SW480 (cell line): ENCODE measurements at regions not wholly inside any gene's neighbourhood (a gene's known extent, or its start where the extent isn't known, plus 50 kb on each side); places are given as distances from the start of the nearest gene placed in this dataset.

Source experiments
- DNase-seq: peaks from one replicate; pipeline ENCODE4 v3.0.0-alpha.2; 2016; ENCODE audit warnings: low spot score

DNA sequence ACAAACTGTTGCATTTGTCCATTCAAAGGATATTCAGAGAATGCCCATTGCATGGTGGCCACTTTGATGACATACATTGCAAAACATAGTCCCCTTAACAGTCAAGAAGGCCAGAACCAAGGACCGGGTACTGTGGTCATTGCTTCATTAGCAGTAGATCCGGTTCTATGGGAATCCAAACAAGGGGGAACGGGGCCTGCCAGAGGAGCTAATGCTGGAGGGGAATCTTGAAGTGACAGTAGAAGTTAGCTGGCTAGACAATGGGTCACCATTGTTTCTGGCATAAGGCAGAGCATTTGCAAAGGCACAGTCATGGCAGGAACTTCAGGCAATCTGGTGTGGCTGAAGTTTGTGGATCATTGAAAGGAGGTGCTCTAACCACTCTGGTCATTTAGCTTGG, 279.7 kb downstream of the SS18 start:
- no peak for DNase-seq

DNA sequence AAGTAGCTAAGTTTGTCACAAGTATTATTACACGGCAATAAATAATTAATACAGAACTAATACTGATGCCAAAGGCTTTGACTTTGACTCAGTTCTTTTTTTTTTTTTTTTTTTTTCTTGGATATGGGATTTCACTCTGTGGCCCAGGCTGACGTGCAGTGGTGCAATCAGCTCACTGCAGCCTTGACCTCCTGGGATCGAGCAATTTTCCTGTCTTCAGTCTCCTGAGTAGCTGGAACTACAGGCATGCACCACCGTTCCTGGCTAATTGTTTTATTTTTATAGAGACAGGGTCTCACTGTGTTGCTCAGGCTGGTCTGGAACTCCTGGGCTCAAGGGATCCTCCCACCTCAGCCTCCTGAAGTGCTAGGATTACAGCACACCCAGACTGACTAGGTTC, 284.5 kb downstream of the SS18 start:
- no peak for DNase-seq

DNA sequence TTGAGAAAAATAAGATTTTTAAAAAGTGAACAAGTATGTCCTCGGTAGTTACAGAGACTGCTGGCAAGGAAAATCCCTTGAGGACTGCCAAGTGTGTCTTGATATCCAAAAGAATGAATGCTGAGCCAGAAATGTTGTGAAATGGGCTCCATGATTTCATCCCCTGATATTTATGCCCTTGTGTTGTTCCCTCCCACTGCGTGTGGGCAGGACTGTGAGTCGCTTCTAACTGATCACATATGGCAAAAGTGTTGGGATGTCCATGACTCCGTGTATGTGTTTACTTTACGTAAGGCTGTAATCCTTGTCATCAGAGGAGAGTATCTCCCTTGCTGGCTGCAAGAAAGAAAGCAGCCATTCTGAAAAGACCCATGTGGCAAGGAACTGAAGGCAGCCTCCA, 285.1 kb downstream of the SS18 start:
- DNase-seq = no peak

- no peak for DNase-seq
Observed at GRCh38 chr18:25799231-25799630, 291.2 kb downstream of the SS18 start.

GRCh38 chr18:25798046-25798445, 292.4 kb downstream of the SS18 start:
- DNase-seq = no peak

GRCh38 chr18:25795213-25795612, 295.2 kb downstream of the SS18 start:
- DNase-seq = no peak

- DNase-seq = no peak
Observed at GRCh38 chr18:25787276-25787675, 303.1 kb downstream of the SS18 start.

GRCh38 chr18:25786758-25787157, 303.7 kb downstream of the SS18 start:
- DNase-seq = peak; percentile 2

GRCh38 chr18:25780105-25780504, 310.3 kb downstream of the SS18 start:
- no peak for DNase-seq

DNA sequence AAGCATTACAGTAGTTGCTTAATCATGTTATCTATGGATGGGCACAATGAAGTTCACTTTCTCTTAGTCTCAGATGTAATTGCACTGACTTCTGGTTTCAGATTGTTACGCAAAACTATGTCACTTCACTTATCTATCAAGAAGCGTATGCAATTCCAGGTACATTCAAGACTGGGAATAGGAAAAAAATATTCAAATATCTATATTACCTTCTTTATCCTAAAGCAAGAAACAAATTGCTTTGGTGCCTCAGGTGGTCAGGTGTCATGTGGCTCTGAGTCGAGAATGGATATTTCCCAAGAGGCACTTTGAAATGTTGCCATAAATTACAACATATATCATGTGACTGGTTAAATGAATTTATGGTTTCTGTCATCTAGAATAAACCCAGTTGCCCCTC, 318.6 kb downstream of the SS18 start:
- no peak for DNase-seq

DNA sequence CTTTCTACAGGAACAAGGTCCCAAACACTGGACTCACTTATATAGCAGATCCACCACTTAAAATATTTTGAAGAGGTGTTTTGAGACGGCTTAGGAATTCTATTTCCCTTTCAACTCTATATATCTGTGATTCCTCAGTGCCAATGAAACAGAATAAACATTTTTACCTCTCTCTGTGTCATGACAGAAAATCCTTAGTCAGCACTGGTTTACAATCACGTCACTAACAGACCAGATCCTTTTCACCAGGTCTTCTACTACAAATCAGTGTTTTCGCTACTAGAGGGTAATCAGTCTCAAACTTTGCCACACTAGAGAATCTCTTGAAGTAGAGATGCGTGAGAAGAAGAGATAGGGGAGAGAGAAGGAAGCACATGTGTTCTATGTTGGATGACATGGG, 325.6 kb downstream of the SS18 start:
- DNase-seq = no peak

DNA sequence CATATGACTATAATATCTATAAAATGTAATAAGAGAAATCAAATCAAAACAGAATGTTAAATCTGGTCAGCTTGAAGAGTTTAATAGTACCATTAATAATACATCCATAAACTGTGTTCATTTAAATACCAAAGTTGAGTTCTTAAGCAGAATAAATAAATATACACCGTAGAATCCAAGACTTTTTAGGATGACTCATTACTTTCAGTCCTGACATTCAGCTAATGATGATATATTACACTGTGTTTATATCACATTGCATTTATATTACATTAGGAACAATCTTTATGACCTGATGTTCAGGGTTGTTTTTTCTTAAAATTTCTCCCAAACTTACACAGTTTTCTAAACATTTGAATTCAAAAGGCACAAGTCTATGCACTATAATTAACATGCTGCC, 331.3 kb downstream of the SS18 start:
- DNase-seq = no peak

DNA sequence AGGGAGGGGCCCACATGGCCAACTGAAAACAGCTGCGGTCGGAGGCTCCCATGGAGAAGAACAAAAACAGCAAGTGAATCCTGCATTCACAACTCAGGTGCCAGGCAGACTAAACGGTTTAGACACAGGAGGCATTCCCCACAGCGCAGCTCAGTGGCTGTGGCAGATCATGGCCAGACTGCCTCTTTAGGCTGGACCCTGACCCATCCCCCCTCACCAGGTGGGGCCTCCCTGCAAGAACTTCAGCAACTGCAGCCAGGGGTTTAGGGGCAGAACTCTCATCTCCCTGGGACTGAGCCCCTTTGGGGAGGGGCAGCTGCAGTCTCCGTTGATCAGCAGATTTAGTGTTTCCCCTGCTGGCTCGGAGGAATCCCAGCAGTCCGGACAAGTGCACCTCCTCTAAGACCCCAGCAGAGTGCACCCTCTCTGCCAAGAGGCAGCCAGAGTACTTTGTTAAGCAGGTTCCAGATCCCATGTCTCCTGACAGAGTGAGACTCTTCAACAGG, 346.7 kb downstream of the SS18 start:
- no peak for DNase-seq

DNA sequence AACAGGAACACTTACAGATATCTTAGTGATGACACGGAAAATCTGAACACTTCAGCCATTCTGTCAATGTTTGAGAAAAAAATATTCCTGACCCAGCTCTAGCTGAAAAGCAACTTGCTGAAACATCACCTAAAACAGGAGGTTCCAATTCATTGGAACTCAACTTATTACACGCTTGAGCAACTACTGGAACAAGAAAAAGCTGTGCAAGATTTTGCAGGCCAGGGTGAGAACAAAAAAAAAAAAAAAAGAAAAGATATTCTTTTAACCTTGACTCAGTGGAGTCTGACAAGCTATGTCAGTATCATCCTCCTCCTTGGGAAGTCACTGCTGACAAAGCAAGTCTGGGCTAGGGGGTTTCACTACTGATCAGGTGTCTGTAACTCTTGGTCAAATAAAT, 351.0 kb downstream of the SS18 start:
- no peak for DNase-seq

DNA sequence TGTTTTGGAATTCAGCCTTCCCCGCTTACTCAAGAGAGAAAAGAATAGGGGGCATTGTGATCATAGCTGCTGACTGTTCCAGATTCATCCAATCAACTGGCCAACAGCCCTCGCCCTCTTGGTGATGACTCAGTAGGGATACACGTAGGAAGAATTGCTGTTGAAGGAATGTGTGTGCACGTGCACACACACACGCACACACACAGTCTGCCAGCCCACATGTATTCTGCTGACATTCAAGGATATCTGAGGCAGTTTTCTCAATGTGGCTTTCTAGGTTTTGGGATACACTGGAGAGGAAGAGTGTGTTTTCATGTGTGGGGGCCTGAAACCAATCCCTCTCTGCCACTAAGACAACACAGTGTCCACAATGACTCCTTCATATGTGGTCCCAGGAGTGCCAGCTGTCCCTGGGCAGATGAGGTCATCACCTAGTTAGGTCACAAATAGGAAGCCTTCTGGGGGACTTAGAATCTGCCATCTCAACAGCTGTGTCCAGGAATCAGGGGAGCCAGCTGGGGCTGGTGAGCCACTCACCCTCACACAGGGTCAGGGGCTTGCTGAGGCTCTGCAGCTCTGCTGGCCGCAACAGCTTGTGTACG, 352.6 kb downstream of the SS18 start:
- DNase-seq = peak; percentile 95

- no peak for DNase-seq
Observed at GRCh38 chr18:25736516-25736915, 353.9 kb downstream of the SS18 start.

DNA sequence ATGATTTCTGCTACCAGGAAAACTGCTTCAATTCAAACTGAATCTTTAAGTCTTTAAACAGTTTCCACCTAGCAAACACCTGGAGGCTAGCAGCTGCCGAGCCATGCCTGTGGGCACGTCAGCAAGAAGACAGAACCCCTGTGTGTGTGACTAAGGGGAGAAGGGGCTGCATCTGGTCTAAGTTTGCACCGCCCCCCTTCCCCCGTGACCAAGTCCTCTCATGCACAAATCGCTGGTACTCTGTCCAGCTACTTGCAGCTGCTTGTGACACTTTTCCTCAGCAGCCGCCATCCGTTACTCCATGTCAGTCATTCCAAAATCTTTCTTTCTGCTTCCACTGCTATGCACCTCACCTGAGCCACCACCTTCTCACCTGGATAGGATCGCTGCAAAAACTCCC, 355.0 kb downstream of the SS18 start:
- no peak for DNase-seq

GRCh38 chr18:25734336-25734735, 356.1 kb downstream of the SS18 start:
- DNase-seq = no peak

- DNase-seq = no peak
Observed at GRCh38 chr18:25732862-25733261, 357.6 kb downstream of the SS18 start.

- no peak for DNase-seq
Observed at GRCh38 chr18:25729072-25729471, 361.3 kb downstream of the SS18 start.

GRCh38 chr18:25727281-25727985, 363.0 kb downstream of the SS18 start:
- no peak for DNase-seq

GRCh38 chr18:25726298-25726697, 364.1 kb downstream of the SS18 start:
- DNase-seq = no peak

DNA sequence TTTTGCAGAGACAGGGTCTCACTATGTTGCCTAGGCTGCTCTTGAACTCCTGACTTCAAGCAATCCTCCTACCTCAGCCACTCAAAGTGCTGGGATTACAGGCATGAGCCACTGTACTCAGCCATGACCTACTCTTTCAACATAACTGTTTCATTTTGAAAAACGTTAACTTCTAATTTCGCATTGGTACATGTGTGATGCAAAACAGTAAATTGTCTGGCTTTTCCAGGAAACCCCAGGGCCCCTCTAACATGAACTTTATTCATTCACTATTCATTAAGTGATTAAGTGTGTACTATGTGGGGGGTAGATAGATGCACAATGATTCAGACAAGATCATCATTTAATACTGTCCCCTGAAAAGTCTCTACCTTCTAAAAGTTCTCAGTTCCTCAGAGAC, 364.9 kb downstream of the SS18 start:
- no peak for DNase-seq

- DNase-seq = no peak
Observed at GRCh38 chr18:25724997-25725396, 365.4 kb downstream of the SS18 start.
